Naive B cell (primary cell): ENCODE measurements at regions not wholly inside any gene's neighbourhood (a gene's known extent, or its start where the extent isn't known, plus 50 kb on each side); places are given as distances from the start of the nearest gene placed in this dataset.

ENCODE experiments used
- ATAC-seq, 2 donors: fragments of 150-1000 bp; cut with Tn5 transposase; 2 replicates each; pipeline ENCODE4 v1.10.0; 2021; ENCODE audit warnings: low read depth in 2 of 2, mild to moderate bottlenecking in 2 of 2, moderate library complexity in 2 of 2
- DNase-seq: peaks from one replicate; pipeline ENCODE4 v3.0.0; 2022
- H3K27ac Mint-ChIP-seq, 6 donors: one replicate each; pipeline ENCODE4 v1.8.0; 2020 to 2022; ENCODE audit warnings: mild to moderate bottlenecking in 6 of 6, mixed read lengths in 6 of 6, moderate library complexity in 5 of 6, inconsistent platforms in 2 of 6
- H3K27me3 Mint-ChIP-seq, 3 donors: one replicate each; pipeline ENCODE4 v1.8.0; 2021 to 2022; ENCODE audit warnings: mixed read lengths in 3 of 3, mild to moderate bottlenecking in 1 of 3
- H3K36me3 Mint-ChIP-seq, 2 donors: one replicate each; pipeline ENCODE4 v1.8.0; 2020 to 2022; ENCODE audit warnings: mixed read lengths in 2 of 2, inconsistent platforms in 1 of 2, mild to moderate bottlenecking in 1 of 2
- H3K4me1 Mint-ChIP-seq, 3 donors: one replicate each; pipeline ENCODE4 v1.8.0; 2020 to 2022; ENCODE audit warnings: mixed read lengths in 3 of 3, inconsistent platforms in 1 of 3, mild to moderate bottlenecking in 1 of 3, moderate library complexity in 1 of 3
- H3K4me3 Mint-ChIP-seq, 8 donors: one replicate each; pipeline ENCODE4 v1.8.0; 2020 to 2022; ENCODE audit warnings: mild to moderate bottlenecking in 8 of 8, mixed read lengths in 8 of 8, moderate library complexity in 8 of 8, inconsistent platforms in 2 of 8
- H3K9me3 Mint-ChIP-seq, 7 donors: one replicate each; pipeline ENCODE4 v1.8.0; 2020 to 2022; ENCODE audit warnings: mixed read lengths in 7 of 7, mild to moderate bottlenecking in 5 of 7, inconsistent platforms in 2 of 7, moderate library complexity in 1 of 7

DNA sequence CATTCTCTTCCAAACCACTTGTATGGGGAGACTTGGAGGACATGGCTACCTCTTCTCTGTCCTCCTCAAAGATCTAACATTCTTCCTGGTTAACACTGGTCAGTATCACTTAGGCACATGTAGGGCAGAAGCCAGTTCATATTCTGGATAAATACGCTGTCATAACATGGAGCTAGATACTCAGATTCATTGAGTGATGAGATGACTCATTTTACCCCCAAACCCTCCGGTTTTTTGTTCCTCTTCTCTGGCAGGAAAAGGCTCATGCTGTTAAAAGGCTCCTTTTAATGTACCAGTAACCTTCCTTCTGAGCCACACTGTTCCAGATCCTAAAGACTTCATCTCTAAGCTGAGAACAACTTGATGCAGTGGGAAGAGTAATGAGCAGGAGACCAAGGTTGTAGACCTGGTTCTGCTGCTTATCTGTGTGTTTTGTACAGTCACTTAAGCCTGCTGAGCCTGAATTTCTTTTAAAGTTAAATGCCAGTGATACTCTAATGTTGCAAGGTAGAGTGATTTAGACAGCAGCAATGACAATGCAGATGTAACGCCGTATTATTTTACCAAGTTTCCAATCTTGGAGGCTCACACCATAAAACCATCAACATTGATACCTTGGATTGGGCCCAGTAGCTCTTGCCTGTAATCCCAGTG lies 57.3 kb upstream of the ELK3 start:
- H3K27ac Mint-ChIP-seq, result peak overlapping the region in 1 of 6 donors; percentile 16
- H3K27me3 Mint-ChIP-seq, result peaks cover 0 to 5% (median 0%) of the 10 kb centered on the region in 3 donors
- H3K4me3 Mint-ChIP-seq, result no peak overlapping the region
- H3K36me3 Mint-ChIP-seq, result no peaks in the 10 kb centered on the region
- no peaks in the 10 kb centered on the region for H3K9me3 Mint-ChIP-seq
- ATAC-seq (no peak), DNase-seq (no peak)
- H3K4me1 Mint-ChIP-seq, result peaks cover 6 to 13% (median 13%) of the 10 kb centered on the region in 3 donors

DNA sequence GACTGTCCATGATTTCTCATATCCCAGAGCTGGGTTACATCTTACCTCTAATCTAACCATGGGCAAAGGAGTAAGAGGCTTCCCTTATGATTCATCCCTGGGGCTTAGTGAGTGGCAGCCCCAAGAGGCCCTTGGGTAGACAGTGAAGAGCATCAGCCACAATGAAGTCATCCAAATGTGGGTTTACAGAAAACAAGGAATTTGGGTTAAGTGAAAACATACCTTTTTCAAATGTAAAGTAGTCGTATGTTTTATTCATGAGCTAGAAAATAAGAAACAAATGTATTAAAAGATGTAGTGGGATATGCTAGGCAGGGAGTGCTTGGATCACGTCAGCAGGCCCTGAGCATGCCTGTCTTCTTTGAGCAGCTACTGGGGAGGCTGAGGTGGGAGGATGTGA lies 54.0 kb upstream of the ELK3 start:
- no peaks in the 10 kb centered on the region for H3K27me3 Mint-ChIP-seq
- no peak overlapping the region for H3K4me3 Mint-ChIP-seq
- no peaks in the 10 kb centered on the region for H3K36me3 Mint-ChIP-seq
- peak overlapping the region in 3 of 6 donors; percentile 7 to 49 (median 37) for H3K27ac Mint-ChIP-seq
- ATAC-seq (no peak), DNase-seq (no peak)
- H3K4me1 Mint-ChIP-seq, result peaks cover 21 to 36% (median 30%) of the 10 kb centered on the region in 3 donors
- H3K9me3 Mint-ChIP-seq, result no peaks in the 10 kb centered on the region

GRCh38 chr12:96141216-96141912 lies 52.8 kb upstream of the ELK3 start:
- peaks cover 20 to 30% (median 28%) of the 10 kb centered on the region in 3 donors for H3K4me1 Mint-ChIP-seq
- H3K9me3 Mint-ChIP-seq, result no peaks in the 10 kb centered on the region
- H3K27me3 Mint-ChIP-seq, result no peaks in the 10 kb centered on the region
- no peak overlapping the region for H3K27ac Mint-ChIP-seq
- ATAC-seq (no peak), DNase-seq (no peak)
- H3K36me3 Mint-ChIP-seq, result no peaks in the 10 kb centered on the region
- peak overlapping the region in 1 of 8 donors; percentile 52 for H3K4me3 Mint-ChIP-seq

DNA sequence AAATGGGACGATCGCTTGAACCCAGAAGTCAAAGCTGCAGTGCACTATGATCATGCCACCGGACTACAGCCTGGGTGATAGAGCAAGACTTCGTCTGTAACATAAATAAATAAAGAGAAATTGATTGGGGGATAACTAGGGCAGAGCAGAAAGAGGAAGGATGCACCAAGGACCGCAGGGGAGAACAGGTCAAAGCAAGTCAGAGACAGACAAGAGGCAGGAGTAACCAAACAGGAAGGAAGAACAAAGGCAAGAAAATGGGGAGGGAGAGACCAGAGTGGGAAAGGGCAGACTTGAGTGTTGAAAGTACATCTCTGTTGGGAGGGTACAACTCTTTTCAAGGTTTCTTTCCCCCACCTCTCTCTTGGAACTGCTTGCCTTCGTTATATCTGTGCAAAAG lies 50.8 kb upstream of the ELK3 start:
- DNase-seq (peak; percentile 28), ATAC-seq (peak; percentile 86 to 92)
- H3K36me3 Mint-ChIP-seq, result no peaks in the 10 kb centered on the region
- H3K27ac Mint-ChIP-seq, result peak overlapping the region in 4 of 6 donors; percentile 2 to 88 (median 43)
- H3K4me1 Mint-ChIP-seq, result peaks cover 15 to 32% (median 23%) of the 10 kb centered on the region in 3 donors
- H3K9me3 Mint-ChIP-seq, result no peaks in the 10 kb centered on the region
- H3K27me3 Mint-ChIP-seq, result no peaks in the 10 kb centered on the region
- H3K4me3 Mint-ChIP-seq, result peak overlapping the region in 7 of 8 donors; percentile 2 to 84 (median 22)

- H3K36me3 Mint-ChIP-seq, result no peaks in the 10 kb centered on the region
- no peaks in the 10 kb centered on the region for H3K9me3 Mint-ChIP-seq
- ATAC-seq, result no peak
- no peak for DNase-seq
- H3K27me3 Mint-ChIP-seq, result no peaks in the 10 kb centered on the region
- H3K27ac Mint-ChIP-seq, result peak overlapping the region in 3 of 6 donors; percentile 2 to 88 (median 42)
- peaks cover 15 to 32% (median 23%) of the 10 kb centered on the region in 3 donors for H3K4me1 Mint-ChIP-seq
- peak overlapping the region in 5 of 8 donors; percentile 18 to 84 (median 42) for H3K4me3 Mint-ChIP-seq
These were observed 50.2 kb upstream of the ELK3 start for GRCh38 chr12:96143827-96144565.
